ENCODE measurements at regions not wholly inside any gene's neighbourhood (a gene's known extent, or its start where the extent isn't known, plus 50 kb on each side); places are given as distances from the start of the nearest gene placed in this dataset.
"Not testable (repeated sequence)": the region's sequence is repeated elsewhere in the genome, so short reads cannot be mapped to it uniquely, and the experiment has no call there.

DNA sequence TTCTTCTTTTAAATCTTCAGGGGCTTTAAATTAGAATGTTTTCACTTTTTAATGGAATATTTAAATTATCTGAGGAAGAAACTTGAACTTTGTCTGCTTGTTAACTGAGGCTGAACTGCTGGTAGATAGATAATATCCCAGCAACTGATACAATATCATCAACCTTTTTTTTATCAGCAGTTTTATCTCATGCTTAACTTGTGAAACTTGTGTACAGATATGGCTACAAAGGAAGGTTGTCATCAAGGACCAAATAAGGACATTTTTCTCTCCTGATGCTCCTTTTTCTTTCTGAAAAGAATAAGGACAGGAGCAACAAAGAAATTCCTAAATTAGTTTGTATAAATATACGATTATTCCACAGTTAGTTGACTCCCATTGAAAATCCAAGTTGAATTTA is 66.4 kb upstream of the KBTBD8 start:
- intact Hi-C loops (cut with micrococcal nuclease), result no loop called here
- H3K4me3 Mint-ChIP-seq, result no peak overlapping the region
- CTCF ChIA-PET, result interaction anchor here (1.0 to 2.6 kb wide), 3 partner anchors 41 to 339 kb away, joined by 3 to 5 read pairs (median 3); no protein-coding TSS in a partner anchor

DNA sequence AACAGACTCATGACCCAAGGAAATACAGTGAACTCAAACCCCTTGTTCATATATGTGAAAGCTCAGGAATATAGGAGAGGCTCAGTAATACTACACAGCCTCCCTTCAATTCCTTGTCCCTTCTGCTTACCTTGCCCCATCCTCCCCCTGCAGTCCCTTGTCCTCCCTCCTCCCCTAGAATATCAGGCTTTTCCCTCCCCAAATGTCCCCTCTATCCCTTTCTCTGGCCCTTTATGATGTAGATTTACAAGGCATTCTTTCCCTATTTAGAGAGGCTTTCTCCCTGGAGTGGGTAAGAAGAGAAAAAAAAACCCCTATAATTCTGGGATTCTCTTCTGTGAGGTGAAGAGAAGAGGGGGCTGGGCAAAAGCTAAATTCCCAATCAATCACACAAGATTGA is 64.9 kb upstream of the KBTBD8 start:
- Mint-ChIP-seq H3K9me3 (no peaks in the 10 kb centered on the region), H3K4me3 (no peak overlapping the region), H3K36me3 (ENCODE audit: low read depth) (no peaks in the 10 kb centered on the region), H3K4me1 (ENCODE audit: low read depth) (no peaks in the 10 kb centered on the region), H3K27me3 (peaks cover 23% of the 10 kb centered on the region), H3K27ac (no peak overlapping the region)
- TF ChIP-seq, protein P1, sequence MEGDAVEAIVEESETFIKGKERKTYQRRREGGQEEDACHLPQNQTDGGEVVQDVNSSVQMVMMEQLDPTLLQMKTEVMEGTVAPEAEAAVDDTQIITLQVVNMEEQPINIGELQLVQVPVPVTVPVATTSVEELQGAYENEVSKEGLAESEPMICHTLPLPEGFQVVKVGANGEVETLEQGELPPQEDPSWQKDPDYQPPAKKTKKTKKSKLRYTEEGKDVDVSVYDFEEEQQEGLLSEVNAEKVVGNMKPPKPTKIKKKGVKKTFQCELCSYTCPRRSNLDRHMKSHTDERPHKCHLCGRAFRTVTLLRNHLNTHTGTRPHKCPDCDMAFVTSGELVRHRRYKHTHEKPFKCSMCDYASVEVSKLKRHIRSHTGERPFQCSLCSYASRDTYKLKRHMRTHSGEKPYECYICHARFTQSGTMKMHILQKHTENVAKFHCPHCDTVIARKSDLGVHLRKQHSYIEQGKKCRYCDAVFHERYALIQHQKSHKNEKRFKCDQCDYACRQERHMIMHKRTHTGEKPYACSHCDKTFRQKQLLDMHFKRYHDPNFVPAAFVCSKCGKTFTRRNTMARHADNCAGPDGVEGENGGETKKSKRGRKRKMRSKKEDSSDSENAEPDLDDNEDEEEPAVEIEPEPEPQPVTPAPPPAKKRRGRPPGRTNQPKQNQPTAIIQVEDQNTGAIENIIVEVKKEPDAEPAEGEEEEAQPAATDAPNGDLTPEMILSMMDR (IDR thresholded peaks at IDR 0.05), result no peak
- intact Hi-C loops (cut with micrococcal nuclease), result no loop called here
- no peak for ATAC-seq
- ChIA-PET POLR2A (no interaction called here), CTCF (interaction anchor here (2.6 kb wide), 1 partner anchor 111 kb away, joined by 5 read pairs; no protein-coding TSS in a partner anchor)
- no peak for DNase-seq

More for the DNA sequence above, 66.4 kb upstream of the KBTBD8 start:
- Mint-ChIP-seq H3K27me3 (peaks cover 19% of the 10 kb centered on the region), H3K36me3 (ENCODE audit: low read depth) (no peaks in the 10 kb centered on the region), H3K27ac (no peak overlapping the region), H3K9me3 (no peaks in the 10 kb centered on the region), H3K4me1 (ENCODE audit: low read depth) (no peaks in the 10 kb centered on the region)
- POLR2A ChIA-PET, result no interaction called here
- DNase-seq (no peak), ATAC-seq (no peak)
- TF ChIP-seq, protein P1 (IDR thresholded peaks at IDR 0.05), result no peak

DNA sequence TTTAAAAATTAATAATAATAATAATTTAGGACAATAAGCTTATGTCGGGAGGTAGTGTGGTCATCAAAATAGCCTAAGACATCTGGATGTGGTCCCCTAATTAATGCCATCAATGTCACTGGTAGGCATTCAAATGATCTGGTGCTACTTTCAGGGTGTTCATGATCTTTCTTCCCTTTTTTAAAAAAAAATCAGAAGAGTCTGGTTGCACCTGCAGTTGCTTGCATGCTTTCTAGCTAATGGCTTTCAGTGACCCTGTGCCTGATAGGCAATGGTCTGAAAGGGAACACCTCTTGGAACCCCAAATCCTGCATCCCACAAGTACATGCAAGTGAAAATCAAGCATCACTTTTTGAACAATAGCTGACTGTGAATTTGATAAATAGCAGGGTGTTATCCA is 64.1 kb upstream of the KBTBD8 start:
- ChIA-PET POLR2A (no interaction called here), CTCF (interaction anchor here (0.6 kb wide), 1 partner anchor 159 kb away, joined by 3 read pairs; no protein-coding TSS in a partner anchor)
- Mint-ChIP-seq H3K9me3 (no peaks in the 10 kb centered on the region), H3K27ac (no peak overlapping the region), H3K27me3 (peaks cover 24% of the 10 kb centered on the region), H3K4me3 (no peak overlapping the region), H3K36me3 (ENCODE audit: low read depth) (no peaks in the 10 kb centered on the region), H3K4me1 (ENCODE audit: low read depth) (no peaks in the 10 kb centered on the region)
- TF ChIP-seq, protein P1 (IDR thresholded peaks at IDR 0.05), result no peak
- intact Hi-C loops (cut with micrococcal nuclease), result no loop called here
- DNase-seq, result no peak
- ATAC-seq, result no peak

DNA sequence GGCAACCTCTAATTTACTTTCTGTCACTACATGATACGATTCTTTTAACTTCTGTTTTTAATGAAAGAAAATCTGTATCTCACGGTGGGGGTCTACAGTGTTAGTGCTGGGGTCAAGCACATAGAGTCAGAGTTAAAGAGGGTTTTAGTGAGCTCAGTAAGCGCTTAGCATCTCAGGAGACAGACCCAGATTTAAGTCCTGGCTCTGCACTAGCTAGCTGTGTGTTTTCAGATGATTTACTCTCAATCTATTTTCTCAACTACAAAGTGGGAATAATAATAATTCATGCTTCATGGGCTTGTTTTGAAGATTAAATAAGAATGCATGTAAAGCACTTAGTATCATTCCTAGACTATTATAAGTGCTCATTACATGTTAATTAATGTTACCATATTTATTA is 63.4 kb upstream of the KBTBD8 start:
- H3K36me3 Mint-ChIP-seq (ENCODE audit: low read depth), result no peaks in the 10 kb centered on the region
- intact Hi-C loops (cut with micrococcal nuclease), result no loop called here
- DNase-seq (no peak), ATAC-seq (no peak)
- peaks cover 29% of the 10 kb centered on the region for H3K27me3 Mint-ChIP-seq
- H3K4me3 Mint-ChIP-seq, result no peak overlapping the region
- TF ChIP-seq, protein P1 (IDR thresholded peaks at IDR 0.05), result no peak
- H3K4me1 Mint-ChIP-seq (ENCODE audit: low read depth), result no peaks in the 10 kb centered on the region
- ChIA-PET POLR2A (no interaction called here), CTCF (interaction anchor here (0.6 kb wide), 1 partner anchor 159 kb away, joined by 3 read pairs; no protein-coding TSS in a partner anchor)
- H3K9me3 Mint-ChIP-seq, result no peaks in the 10 kb centered on the region
- H3K27ac Mint-ChIP-seq, result no peak overlapping the region

DNA sequence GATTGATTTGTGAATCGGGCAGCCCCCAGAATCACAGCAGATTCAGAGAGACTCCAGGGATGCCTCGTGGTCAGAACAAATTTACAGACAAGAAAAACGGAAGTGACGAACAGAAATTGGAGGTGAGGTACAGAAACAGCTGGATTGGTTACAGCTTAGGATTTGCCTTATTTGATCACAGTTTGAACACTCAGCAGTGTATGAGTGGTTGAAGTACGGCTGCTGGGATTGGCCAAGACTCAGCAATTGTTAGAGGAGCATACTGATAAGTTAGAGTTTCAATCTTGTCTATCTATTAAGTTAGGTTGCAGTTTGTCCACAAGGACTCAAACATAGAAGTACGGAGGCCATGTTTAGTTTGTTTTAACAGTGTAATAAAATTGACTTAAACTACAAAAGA is 61.1 kb upstream of the KBTBD8 start:
- H3K4me3 Mint-ChIP-seq; DNase-seq; H3K9me3 Mint-ChIP-seq; H3K36me3 Mint-ChIP-seq (ENCODE audit: low read depth); POLR2A ChIA-PET; H3K27ac Mint-ChIP-seq; H3K4me1 Mint-ChIP-seq (ENCODE audit: low read depth); ATAC-seq; intact Hi-C loops (cut with micrococcal nuclease): not testable (repeated sequence)
- H3K27me3 Mint-ChIP-seq, result peaks cover 34% of the 10 kb centered on the region
- CTCF ChIA-PET, result interaction anchor here (0.9 to 2.0 kb wide), 4 partner anchors 15 to 403 kb away, joined by 4 to 15 read pairs (median 4); partner anchors contain the start of gene KBTBD8

Data from activated CD8-positive, alpha-beta T cell treated with anti-CD3 and anti-CD28 coated beads for 36 hours (primary cell).